DOHH2 (cell line): ENCODE measurements at regions not wholly inside any gene's neighbourhood (a gene's known extent, or its start where the extent isn't known, plus 50 kb on each side); places are given as distances from the start of the nearest gene placed in this dataset.
A peak's percentile ranks its signal among the peaks of the same experiment; 100 is the strongest.

Experiments used
- H3F3A ChIP-seq: fragments of 200-600 bp; sonication (generic), shearing (Covaris generic); 2 replicates; pipeline ENCODE4 v1.6.0; 2016; ENCODE audit warnings: antibody characterized with exemption, mild to moderate bottlenecking; ENCODE audit not compliant: control insufficient read depth, insufficient read depth
- H3K27ac ChIP-seq: fragments of 200-600 bp; sonication (generic); 2 replicates; pipeline ENCODE4 v1.5.1; 2014; ENCODE audit warnings: low read depth, mild to moderate bottlenecking, low read length, moderate library complexity
- H3K27me3 ChIP-seq: fragments of 200-600 bp; sonication (generic); 2 replicates; pipeline ENCODE4 v1.6.1; 2014; ENCODE audit warnings: mild to moderate bottlenecking, low read length, mixed read lengths; ENCODE audit not compliant: control insufficient read depth
- H3K36me3 ChIP-seq: fragments of 200-600 bp; sonication (generic); 2 replicates; pipeline ENCODE4 v1.6.1; 2014; ENCODE audit warnings: mild to moderate bottlenecking, low read length, moderate library complexity, mixed read lengths; ENCODE audit not compliant: control insufficient read depth
- H3K4me1 ChIP-seq: fragments of 200-600 bp; sonication (generic); 2 replicates; pipeline ENCODE4 v1.6.1; 2014; ENCODE audit warnings: mild to moderate bottlenecking, low read length, mixed read lengths; ENCODE audit not compliant: control insufficient read depth
- H3K4me2 ChIP-seq: fragments of 200-600 bp; sonication (generic); 2 replicates; pipeline ENCODE4 v1.6.0; 2014; ENCODE audit warnings: mild to moderate bottlenecking, low read length, moderate library complexity
- H3K4me3 ChIP-seq: fragments of 200-600 bp; sonication (generic); 2 replicates; pipeline ENCODE4 v1.5.1; 2014; ENCODE audit warnings: mild to moderate bottlenecking, low read length, mixed read lengths
- H3K79me2 ChIP-seq: fragments of 200-600 bp; sonication (generic); 2 replicates; pipeline ENCODE4 v1.6.1; 2014; ENCODE audit warnings: mild to moderate bottlenecking, low read length, mixed read lengths; ENCODE audit not compliant: control insufficient read depth
- H3K9me2 ChIP-seq: fragments of 200-600 bp; sonication (generic); replicated peaks from 2 replicates; pipeline ENCODE4 v1.6.1; 2014; ENCODE audit warnings: mild to moderate bottlenecking, low read length, mixed read lengths; ENCODE audit not compliant: control insufficient read depth
- H3K9me3 ChIP-seq: fragments of 200-600 bp; sonication (generic); 2 replicates; pipeline ENCODE4 v1.6.1; 2014; ENCODE audit warnings: antibody characterized with exemption, low read length, mixed read lengths; ENCODE audit not compliant: control insufficient read depth, insufficient read depth
- H4K20me1 ChIP-seq: fragments of 200-600 bp; sonication (generic); 2 replicates; pipeline ENCODE4 v1.6.0; 2014; ENCODE audit warnings: low read depth, mild to moderate bottlenecking, antibody characterized with exemption, low read length, moderate library complexity; ENCODE audit not compliant: control insufficient read depth, insufficient read depth
- CTCF ChIP-seq: fragments of 200-600 bp; sonication (generic); IDR thresholded peaks from one replicate; pipeline ENCODE4 v1.5.1; 2014; ENCODE audit warnings: antibody characterized with exemption, mild to moderate bottlenecking, low read depth, low read length; ENCODE audit not compliant: poor library complexity, severe bottlenecking
- EZH2phosphoT487 ChIP-seq: fragments of 200-600 bp; sonication (generic); IDR thresholded peaks from 2 replicates; pipeline ENCODE4 v1.6.1; 2017; ENCODE audit warnings: borderline replicate concordance, mild to moderate bottlenecking, antibody characterized with exemption, low read length, moderate library complexity, mixed read lengths

GRCh38 chr14:71752111-71752738, 180.0 kb upstream of the RGS6 start:
- no peaks in the 10 kb centered on the region for H3K9me3 ChIP-seq
- H3K27ac ChIP-seq: no peak overlapping the region
- no peaks in the 10 kb centered on the region for H3F3A ChIP-seq
- TF ChIP-seq CTCF (no peak), EZH2phosphoT487 (no peak)
- no peaks in the 10 kb centered on the region for H4K20me1 ChIP-seq
- H3K79me2 ChIP-seq: no peaks in the 10 kb centered on the region
- no peak overlapping the region for H3K4me2 ChIP-seq
- peaks cover 4% of the 10 kb centered on the region for H3K4me1 ChIP-seq
- no peaks in the 10 kb centered on the region for H3K9me2 ChIP-seq
- no peak overlapping the region for H3K4me3 ChIP-seq
- no peaks in the 10 kb centered on the region for H3K36me3 ChIP-seq
- H3K27me3 ChIP-seq: peaks cover 9% of the 10 kb centered on the region

DNA sequence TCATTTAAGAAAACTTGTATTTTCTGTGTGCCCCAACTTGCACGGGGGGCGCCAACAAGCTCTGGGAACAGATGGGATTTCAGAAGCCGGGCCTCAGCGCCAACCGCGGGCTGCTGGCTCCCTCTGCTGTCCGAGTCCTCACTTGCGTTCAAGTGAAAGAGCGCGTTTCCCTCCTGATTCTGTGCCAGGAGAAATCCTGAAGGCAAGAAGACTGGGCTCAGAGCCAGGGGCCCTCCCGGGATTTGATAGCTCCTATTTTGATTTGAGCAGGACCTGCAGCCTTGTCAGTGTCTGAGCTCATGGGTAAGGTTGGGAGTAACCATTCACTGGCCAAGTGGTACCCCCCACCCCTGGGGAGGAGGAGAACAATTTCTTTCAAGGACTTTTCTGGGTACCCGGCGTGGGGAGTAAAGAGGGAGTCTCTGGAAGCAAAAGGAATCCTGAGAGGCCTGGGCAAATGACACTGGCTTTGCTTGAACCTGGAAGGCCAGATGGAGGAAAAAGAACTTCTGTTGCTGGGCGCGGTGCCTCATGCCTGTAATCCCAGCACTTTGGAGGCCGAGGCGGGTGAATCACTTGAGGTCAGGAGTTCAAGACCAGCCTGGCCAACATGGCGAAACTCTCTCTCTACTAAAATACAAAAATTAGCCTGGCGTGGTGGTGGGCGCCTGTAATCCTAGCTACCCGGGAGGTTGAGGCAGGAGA, 179.0 kb upstream of the RGS6 start:
- peaks cover 4% of the 10 kb centered on the region for H3K4me1 ChIP-seq
- H4K20me1 ChIP-seq: no peaks in the 10 kb centered on the region
- no peaks in the 10 kb centered on the region for H3K79me2 ChIP-seq
- H3F3A ChIP-seq: no peaks in the 10 kb centered on the region
- H3K4me2 ChIP-seq: peak overlapping the region; percentile 56
- H3K9me2 ChIP-seq: no peaks in the 10 kb centered on the region
- H3K27ac ChIP-seq: no peak overlapping the region
- no peak for TF ChIP-seq EZH2phosphoT487
- peak; percentile 94 for TF ChIP-seq CTCF
- no peaks in the 10 kb centered on the region for H3K36me3 ChIP-seq
- no peaks in the 10 kb centered on the region for H3K9me3 ChIP-seq
- 0 out of 2 replicates have a peak overlapping the region, but pooled peaks have one; percentile 24 for H3K4me3 ChIP-seq
- H3K27me3 ChIP-seq: peaks cover 5% of the 10 kb centered on the region

DNA sequence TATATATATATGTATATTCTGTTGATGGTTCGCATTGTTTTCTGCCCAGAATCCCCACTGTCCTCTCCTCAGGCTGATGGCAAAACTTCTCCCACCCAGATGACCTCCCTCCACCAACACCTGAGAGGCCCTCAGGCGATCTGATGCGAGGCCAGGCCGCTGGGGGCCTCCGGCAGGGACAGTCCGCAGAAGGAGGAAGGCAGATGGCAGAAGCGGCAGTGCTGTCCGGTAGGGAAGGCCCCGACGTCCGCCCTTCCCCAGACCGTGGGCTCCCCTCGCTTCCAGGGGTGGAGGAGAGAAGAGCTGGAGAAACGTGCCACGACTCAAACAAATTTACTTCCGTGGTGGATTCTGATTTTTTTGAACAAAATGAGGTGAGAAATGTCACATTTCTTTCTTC, 178.3 kb upstream of the RGS6 start:
- H3K79me2 ChIP-seq: no peaks in the 10 kb centered on the region
- no peaks in the 10 kb centered on the region for H3K9me3 ChIP-seq
- H3K9me2 ChIP-seq: no peaks in the 10 kb centered on the region
- TF ChIP-seq EZH2phosphoT487 (no peak), CTCF (no peak)
- H3K4me3 ChIP-seq: no peak overlapping the region
- peaks cover 4% of the 10 kb centered on the region for H3K27me3 ChIP-seq
- H3K4me1 ChIP-seq: peaks cover 4% of the 10 kb centered on the region
- H3K36me3 ChIP-seq: no peaks in the 10 kb centered on the region
- no peak overlapping the region for H3K27ac ChIP-seq
- no peaks in the 10 kb centered on the region for H3F3A ChIP-seq
- no peak overlapping the region for H3K4me2 ChIP-seq
- no peaks in the 10 kb centered on the region for H4K20me1 ChIP-seq
